SW480 (cell line): ENCODE measurements at regions not wholly inside any gene's neighbourhood (a gene's known extent, or its start where the extent isn't known, plus 50 kb on each side); places are given as distances from the start of the nearest gene placed in this dataset.
A peak's percentile ranks its signal among the peaks of the same experiment; 100 is the strongest.
"Not testable (repeated sequence)": the region's sequence is repeated elsewhere in the genome, so short reads cannot be mapped to it uniquely, and the experiment has no call there.

ENCODE experiments used
- DNase-seq: peaks from one replicate; pipeline ENCODE4 v3.0.0-alpha.2; 2016; ENCODE audit warnings: low spot score

DNA sequence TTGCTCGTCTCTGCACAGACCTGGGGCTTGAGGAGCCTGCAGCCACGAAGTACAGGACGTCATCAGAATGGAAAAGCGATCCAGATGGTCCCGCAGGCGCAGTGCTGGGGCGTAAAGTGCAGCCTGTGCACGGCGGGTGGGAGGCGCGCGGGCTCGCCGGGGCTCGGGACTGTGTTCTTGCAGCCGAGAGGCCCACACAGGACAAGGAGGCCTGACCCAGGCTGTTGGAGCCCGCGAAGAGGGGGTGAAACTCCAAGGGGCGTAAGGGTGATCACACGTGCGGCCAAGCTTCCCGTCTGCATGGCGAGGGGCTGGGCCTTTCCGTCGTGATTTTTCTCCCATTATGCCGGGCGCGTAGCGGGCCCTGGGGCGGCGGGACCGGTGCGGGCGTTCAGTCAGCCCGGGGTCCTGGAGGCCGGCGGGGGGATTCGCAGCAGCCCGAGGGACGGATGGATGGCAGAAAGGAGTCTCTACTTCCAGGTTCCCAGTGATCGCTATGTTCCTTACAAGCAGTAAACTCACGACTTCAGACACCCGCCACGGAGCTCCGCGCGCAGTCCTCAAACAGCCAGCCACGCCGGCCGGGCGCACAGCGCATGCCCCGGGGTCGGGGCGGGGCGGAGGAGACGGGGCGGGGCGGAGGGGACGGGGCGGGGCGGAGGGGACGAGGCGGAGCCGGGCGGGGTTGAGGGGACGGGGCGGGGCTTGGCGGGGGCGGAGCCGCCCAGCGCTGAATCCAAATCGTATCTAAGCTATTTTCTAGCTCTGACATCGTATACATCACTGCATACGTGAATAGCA, 141.0 kb upstream of the KCNJ18 start:
- DNase-seq: peak; percentile 75

- not testable (repeated sequence) for DNase-seq
These were observed 133.4 kb upstream of the KCNJ18 start for GRCh38 chr17:21558921-21559320.

- no peak for DNase-seq
These were observed 128.1 kb upstream of the KCNJ18 start for GRCh38 chr17:21564262-21564661.

- DNase-seq: not testable (repeated sequence)
These were observed 127.6 kb upstream of the KCNJ18 start for GRCh38 chr17:21564757-21565156.

DNA sequence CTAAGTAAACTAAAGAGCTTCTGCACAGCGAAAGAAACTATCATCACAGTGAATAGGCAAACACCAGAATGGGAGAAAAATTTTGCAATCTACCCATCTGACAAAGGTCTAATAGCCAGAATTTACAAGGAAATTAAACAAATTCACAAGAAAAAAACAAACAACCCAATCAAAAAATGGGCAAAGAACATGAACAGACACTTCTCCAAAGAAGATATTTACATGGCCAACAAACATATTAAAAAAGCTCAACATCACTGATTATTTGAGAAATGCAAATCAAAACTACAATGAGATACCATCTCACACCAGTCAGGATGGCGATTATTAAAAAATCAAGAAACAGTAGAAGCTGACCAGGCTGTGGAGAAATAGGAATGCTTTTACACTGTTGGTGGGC, 121.9 kb upstream of the KCNJ18 start:
- DNase-seq: not testable (repeated sequence)

GRCh38 chr17:21572148-21572547, 120.2 kb upstream of the KCNJ18 start:
- DNase-seq: not testable (repeated sequence)

DNA sequence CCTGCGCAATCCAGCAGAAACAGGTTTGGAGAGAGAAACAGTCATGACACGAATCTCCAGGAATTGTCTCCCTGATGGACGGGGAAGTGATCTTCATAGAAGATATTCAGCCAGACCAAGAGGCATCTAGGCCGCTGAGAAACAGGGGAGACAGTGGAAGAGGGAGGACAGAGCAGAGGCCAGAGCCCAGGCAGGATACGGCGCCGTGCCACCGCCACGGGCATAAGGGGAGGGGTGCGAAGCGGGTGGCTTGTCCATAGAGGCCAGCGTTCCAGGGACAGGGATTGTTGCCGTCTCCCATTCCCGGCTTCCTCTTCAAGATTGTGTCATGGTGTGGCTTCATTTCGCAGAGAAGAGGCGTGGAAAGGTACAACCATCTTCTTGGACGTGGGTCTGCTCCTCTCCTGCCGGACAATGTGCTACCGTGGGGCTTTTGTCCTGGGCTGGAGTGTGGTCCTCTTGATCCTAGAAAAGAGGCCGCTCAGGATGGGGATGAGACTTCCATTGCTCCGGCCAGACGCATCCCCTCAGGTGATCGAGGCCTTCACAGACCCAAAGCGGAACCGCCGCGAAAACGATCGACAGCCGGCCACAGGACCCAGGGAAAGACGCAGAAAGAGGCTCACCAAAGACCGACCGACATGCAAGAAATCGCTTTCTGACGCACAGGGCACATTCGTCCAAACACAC, 118.9 kb upstream of the KCNJ18 start:
- not testable (repeated sequence) for DNase-seq

- DNase-seq: no peak
These were observed 118.2 kb upstream of the KCNJ18 start for GRCh38 chr17:21573961-21574610.

DNA sequence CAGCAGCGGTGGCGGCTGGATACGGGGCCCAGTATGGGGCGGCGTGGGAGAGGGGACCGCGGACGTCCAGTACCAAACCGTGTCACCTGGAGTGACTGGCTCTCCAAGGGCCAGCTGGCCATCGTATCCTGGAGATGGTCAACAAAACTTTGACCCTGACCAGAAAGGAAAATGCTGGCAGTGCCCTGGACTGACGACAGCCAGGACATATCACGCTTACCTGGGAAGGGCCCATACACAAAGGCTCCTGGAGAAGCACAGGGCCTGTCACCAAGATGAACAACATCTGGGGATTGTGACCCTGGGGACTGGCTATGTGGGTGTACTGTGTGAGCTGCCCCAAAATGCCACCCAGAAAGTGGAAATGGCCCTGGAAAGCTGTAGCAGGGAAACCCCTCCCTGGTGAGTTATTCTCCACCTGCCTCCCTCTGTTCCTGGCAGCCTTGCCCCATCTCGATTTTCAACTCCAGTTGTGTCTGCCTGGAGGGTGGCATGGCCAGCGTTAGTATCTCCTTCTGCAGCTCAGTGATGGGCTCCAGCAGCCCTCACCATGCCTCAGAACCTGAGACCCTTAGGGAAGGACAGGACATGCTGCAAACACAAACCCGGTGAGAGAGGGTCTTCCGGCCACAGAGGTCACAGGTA, 117.6 kb upstream of the KCNJ18 start:
- DNase-seq: not testable (repeated sequence)

DNA sequence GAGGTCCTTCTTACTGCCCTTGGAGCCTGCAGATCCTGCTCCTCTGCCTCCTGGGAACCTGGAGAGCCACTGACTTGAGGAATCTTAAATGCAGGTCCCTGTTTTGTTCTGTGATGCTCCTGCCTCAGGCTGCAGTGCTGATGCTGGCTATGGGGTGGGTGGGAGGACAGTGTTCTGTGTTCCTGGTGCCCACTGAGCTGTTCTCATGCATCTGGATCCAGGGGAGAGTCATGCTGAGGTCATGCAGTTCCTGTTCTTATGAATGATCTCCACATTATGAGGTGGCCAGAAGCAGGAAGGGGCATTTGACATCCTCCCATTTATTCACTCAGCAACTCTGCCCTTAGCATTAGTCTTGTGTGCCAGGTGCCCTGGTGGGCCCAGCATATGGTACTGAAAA, 113.5 kb upstream of the KCNJ18 start:
- not testable (repeated sequence) for DNase-seq

- DNase-seq: no peak
These were observed 99.5 kb upstream of the KCNJ18 start for GRCh38 chr17:21592774-21593173.

DNA sequence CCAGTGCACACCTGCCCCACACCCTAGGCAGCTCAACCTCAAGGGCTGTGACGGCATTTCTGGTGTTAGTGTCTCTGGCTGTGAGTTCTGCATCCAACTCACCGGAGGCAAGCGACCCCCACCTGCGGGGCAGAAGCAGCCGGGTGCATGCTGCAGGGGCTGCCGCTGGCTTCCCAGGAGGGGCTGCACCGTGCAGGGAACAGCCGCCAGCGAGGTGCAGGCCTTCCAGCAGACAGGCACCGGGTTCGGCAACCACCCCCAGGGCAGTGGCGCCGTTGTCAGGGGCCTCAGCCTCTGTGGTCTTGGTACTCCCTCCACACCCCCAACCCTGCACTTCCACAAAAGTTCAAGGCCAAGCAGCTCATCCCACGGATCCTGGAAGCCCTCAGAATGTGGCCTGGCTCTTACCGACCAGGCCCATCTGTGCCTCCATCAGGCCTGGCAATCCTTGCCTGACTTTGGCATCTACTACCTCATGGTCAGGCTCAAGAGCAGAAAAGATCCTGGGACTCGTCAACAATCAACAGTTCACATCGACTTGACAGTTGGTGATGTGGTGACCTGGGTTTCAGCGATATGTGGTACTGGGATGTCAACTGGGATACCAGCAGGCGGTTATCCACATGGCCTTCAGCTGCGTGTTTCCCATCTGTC, 98.7 kb upstream of the KCNJ18 start:
- not testable (repeated sequence) for DNase-seq

DNA sequence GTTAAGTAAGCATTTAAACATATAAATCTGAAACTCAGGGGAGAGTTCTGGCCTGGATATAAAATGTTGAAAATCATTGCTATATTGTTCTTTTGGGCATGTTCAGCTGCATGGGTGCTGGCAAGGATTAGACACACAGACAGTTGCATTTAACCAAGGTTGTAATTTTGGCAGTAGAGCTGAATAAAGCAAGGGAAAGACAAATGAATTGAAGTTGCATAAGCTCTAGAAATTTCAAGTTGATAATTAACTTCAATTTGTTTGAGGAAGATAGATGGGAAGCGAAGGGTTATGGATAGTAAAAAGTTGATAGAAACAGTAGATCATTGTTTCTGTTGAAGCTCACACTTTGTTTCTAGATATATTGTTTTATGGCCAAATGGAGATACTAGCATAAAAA, 97.2 kb upstream of the KCNJ18 start:
- no peak for DNase-seq

- no peak for DNase-seq
These were observed 90.1 kb upstream of the KCNJ18 start for GRCh38 chr17:21602176-21602575.

DNA sequence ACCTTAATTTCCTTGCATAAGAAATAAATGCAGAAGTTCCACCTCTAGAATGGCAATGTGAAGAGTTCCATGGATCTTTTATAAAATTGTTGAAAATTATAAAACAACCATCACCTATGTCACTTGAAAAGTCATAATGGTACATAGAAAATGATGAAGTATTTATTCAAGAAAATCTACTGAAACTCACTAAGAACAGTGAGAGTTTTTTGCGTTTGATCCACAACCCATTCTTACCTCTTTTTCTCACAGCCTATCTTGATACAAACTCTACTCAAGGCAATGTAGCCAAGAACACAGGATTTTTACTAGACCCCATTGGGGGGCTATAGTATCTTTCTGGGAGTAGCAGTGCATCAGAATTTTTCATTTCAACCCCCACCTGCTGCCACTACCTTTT, 89.0 kb upstream of the KCNJ18 start:
- not testable (repeated sequence) for DNase-seq

DNA sequence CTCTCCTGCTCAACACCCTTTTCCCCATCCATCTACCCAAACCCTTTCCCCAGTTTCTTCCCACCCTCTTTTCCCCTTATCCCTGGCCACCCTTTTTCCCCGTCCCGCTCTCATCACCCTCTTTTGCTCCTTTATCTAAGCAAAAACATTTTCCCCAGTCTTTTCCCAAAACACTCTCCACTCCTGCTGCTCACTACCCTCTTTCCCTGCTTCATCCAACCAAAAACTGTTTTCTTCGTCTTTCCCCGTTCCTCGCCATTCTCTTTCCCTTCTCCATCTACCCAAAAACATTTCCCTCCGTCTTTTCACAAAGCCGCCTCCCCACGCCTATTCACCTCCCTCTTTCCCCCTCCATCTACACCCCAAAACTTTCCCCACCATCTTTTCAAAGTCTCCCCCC, 80.9 kb upstream of the KCNJ18 start:
- not testable (repeated sequence) for DNase-seq

DNA sequence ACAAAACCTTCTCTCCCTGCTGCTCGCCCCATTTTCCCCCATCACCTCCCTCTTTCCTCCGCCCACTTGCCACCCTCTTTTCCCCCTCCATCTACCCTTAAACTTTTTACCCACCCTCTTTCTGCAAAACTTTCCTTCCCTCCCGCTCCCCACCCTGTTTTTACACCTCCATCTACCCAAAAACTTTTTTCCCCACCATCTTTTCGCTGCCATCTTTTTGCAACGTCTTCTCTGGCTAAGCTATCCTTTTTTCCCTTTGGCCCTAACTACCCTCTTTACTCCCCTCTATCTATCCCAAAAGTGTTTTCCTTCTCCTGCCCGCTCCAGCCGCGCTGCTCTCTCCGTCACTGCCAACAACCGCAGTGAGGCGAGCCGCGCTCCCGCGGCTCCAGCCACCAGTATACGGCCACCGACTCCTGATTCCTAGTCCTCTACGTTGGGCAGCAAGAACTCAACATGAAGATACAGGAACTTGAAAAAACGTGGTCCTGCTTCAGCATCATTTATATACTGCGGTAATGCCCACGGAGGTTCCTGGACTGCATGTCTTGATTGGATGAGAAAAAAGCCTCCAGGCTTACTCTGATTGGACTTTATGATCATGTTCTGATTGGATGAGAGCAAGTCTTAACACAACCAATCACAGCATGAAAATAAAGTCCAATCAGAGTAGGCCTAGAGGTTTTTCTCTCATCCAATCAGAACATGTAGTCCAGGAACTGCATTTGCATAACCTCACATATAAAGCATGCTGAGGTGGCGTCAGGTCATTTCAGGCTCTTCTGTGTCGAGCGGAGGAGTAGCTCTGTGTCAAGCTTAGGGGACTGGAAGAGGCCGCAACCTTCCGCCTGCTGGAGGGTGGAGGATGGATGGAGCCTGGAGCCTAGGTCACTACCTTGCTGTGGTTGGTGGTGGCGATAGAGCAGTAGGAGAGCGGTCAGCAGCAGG, 79.9 kb upstream of the KCNJ18 start:
- DNase-seq: not testable (repeated sequence)

GRCh38 chr17:21613071-21613429, 79.3 kb upstream of the KCNJ18 start:
- DNase-seq: no peak

DNA sequence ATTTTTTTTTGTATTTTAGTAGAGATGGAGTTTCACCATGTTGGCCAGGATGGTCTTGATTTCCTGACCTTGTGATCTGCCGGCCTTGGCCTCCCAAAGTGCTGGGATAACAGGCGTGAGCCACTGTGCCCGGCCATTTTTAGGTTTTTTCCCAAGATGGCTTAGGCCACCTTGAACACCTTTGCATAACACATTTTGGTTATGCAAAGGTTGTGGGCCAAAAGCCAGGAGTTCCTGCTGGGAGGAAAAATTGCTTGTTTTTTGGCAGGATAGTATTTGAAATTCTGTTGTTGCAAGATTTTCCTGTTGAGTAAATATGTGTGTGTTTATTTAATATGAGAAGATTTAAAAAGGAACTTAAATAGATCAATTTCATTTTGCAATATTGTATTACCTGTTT, 65.3 kb upstream of the KCNJ18 start:
- not testable (repeated sequence) for DNase-seq
